NCI-H2196 (cell line): ENCODE measurements at regions not wholly inside any gene's neighbourhood (a gene's known extent, or its start where the extent isn't known, plus 50 kb on each side); places are given as distances from the start of the nearest gene placed in this dataset.

Experiments used
- DNase-seq: peaks from one replicate; lab custom pipeline; 2025; ENCODE audit not compliant: unreplicated experiment; lab: John Stamatoyannopoulos, UW

DNA sequence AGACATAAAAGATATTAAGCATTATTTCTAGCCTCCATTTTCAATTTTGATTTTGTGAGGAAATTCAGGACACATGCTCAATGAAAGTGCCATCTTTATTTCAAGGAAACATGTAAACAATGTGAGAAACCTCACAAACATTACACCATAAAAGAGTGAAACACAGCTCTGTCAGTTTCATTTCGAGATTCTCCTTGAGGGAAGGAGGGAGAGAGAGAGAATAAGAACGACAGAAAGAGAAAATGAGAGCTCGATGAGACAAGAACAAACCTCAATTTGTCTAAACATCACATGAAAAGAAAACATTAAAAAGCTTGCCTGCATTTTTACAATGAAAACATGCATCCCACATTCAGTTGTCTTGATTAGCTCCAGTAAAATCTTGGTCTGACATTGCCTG is 553.5 kb upstream of the MEF2C start:
- DNase-seq = no peak

DNA sequence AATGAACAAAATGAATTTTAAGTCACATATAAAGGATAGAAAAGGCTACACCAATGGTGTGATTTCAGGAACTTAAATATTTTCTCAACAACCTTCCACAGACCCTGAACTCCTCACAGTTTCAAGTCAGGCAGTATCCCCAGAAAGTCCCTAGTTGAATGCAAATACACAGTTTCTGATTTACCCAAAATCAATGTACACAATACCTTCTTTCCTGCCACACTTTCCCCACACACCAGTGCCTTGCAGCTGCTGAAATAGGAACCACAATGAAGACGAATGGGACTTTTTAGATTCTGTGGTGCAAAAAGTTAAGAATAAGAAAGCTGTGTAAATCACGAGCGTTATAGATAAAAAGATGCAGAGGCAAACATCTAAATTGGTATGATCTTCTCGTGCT is 552.4 kb upstream of the MEF2C start:
- DNase-seq = no peak

GRCh38 chr5:89428624-89429023 is 545.6 kb upstream of the MEF2C start:
- DNase-seq = no peak

GRCh38 chr5:89425062-89425461 is 542.1 kb upstream of the MEF2C start:
- no peak for DNase-seq

DNA sequence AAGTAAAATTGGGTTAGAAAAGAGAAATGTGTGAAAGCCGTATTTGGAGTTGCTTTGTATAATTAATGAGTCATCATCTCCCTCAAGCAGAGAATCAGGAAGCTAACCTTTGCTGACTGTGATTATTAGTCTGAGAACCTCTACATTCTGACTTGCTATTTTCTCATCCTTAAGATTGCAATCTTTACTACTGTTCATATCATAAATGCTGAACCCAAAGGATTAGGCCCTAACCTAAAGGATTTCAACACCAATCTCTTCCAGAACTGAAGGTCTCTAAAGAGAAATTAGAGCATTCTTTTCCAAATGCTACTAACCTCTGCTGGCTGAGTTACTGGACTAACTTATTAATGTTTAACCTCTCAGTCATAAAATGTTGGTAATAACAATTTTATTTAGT is 538.1 kb upstream of the MEF2C start:
- DNase-seq = no peak

DNA sequence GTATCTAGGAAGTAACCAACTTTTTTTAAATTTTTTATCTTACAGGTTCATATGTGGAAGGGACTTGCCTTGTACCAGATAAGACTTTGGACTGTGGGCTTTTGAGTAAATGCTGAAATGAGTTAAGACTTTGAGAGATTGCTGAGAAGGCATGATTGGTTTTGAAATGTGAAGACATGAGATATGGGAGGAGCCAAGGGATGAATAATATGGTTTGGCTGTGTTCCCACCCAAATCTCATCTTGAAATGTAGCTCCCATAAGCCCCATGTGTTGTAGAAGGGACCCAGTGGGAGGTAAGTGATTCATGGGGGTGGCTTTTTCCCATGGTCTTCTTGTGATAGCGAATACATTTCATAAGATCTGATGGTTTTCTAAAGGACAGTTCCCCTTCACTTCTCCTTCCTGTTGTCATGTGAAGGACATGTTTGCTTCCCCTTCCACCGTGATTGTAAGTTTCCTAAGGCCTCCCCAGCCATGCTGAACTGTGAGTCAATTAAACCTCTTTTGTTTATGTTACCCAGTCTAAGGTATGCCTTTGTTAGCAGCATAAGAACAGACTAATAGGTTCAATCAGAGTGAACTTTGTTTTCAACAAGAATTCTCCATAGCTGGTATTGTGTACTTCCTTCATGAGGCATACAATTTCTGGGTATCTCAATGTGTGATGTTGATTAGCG is 535.6 kb upstream of the MEF2C start:
- DNase-seq = no peak

GRCh38 chr5:89417990-89418389 is 535.0 kb upstream of the MEF2C start:
- no peak for DNase-seq

DNA sequence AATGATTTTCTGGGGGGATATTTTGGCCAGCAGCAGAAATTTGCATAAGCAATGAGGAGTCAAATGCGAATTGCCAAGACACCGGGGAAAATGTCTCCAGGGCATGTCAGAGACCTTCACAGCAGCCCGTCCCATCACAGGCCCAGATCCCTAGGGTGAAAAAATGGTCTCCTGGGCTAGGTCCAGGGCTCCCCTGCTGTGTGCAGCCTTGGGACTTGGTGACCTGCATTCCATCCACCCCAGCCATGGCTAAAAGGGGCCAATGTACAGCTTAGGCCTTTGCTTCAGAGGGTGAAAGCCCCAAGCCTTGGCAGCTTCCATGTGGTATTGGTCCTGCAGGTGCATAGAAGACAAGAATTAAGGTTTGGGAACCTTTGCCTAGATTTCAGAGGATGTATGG is 534.5 kb upstream of the MEF2C start:
- DNase-seq = no peak

GRCh38 chr5:89411891-89412290 is 528.9 kb upstream of the MEF2C start:
- no peak for DNase-seq

DNA sequence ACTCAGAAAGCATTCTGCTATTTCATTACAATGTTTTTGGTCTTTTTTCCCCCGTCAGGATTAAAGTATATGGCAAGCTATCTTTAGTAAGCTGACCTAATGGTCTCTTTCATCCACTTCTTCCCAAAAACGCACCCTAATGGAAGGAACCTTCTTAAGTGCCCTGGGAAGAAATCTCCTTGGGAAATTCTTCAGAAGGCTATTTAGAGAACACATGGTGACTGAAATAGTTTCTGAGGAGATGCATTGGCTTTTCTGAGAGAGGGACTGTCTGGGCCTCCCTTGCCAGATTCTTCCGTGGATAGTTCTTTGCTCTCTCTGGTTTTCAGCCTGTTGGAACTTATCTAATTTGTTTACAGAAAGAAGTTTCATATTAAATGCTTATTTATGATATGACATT is 524.1 kb upstream of the MEF2C start:
- no peak for DNase-seq

GRCh38 chr5:89401659-89402058 is 518.7 kb upstream of the MEF2C start:
- DNase-seq = no peak

DNA sequence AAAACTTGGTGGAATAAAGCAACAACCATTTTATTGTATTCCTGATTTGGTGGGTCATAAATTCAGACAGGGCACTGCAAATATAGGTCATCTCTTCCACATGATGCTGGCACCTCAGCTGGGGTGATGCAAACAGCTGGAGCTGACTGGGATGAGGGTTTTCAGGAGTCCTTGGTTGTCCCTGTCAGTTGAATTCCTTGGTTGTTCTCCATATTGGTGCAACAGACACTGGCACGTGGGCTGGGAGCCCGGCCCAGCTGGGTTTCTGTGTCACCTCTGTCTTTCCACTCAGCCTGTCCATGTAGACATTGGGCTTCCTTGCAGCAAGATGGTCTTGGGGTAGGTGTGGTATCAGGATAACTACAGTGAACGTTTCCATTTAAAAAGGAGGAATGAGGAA is 518.0 kb upstream of the MEF2C start:
- DNase-seq = no peak

DNA sequence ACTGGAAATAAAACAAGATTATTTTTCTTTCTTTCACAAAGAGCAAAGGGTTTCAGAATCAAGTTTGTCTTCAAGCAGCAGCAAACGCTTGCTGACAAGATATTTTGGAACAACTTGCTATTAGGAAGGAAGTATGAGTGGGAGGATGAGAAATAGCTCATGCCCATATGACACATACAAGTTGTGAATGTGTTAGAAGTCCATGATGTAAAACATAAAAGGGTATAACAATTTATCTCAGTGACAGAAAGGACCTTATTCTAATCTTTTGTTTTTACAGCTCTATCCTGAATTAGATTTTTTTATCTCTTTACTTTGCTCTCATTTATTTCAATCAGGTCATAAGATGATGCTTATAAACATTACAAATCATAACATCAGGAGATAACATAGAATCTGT is 516.6 kb upstream of the MEF2C start:
- no peak for DNase-seq

DNA sequence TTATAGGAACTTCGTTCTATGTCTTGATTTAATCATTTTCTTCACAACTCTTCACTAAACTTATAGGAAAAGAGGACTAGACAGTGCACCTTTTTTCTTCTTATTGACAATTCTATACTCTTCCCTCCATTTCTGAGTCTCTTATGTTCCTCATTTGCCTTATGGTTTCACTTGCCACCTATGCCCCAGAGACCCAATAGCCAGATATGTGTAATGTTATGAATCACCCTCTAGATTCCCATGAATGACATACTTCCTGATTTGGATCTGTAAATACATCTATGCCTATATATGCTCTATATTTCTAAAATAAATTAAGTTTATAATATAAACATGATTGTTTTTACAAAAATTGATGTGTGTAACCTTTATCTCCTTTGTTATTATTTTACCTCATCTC is 514.1 kb upstream of the MEF2C start:
- DNase-seq = no peak

GRCh38 chr5:89396278-89396954 is 513.4 kb upstream of the MEF2C start:
- DNase-seq = no peak

DNA sequence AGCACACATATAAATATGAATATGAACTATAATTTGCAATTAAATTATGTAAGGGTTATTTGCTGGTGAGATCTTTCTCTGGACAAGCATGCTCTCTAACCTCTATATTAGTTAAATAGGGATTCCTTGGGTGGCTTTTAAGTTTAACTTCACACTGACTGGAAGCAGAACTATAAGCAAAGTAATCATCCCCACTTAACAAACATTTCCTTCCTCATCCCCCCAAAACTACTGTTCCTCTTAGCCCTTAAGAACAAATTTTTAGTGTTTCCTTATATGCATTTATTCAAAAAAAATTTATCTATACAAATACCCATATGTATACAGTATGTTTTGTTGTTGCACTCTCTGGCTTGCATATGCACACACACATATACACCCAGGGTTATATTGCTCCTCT is 512.1 kb upstream of the MEF2C start:
- DNase-seq = no peak

- no peak for DNase-seq
These were observed 505.9 kb upstream of the MEF2C start for GRCh38 chr5:89388872-89389271.

- DNase-seq = no peak
These were observed 501.4 kb upstream of the MEF2C start for GRCh38 chr5:89384391-89384790.

DNA sequence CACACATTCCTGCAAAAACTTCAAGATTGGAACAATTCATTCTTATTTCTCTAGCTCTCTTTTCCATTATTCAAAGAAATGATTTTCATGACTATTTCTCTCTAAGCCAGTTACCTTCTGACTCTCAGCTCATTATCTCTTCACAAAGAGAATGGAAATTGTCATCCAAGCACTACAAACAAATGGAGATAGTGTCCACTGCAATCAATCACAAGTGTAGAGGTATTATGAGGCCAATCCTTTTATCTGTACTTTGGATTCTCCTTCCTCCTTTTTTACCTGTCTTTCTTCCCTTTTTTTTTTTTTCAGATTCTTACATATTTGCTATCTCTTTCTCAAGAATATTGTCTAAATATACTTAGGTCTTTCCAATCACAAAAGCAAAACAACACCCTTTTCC is 497.7 kb upstream of the MEF2C start:
- no peak for DNase-seq

GRCh38 chr5:89377767-89378455 is 494.9 kb upstream of the MEF2C start:
- DNase-seq = no peak

GRCh38 chr5:89374818-89375521 is 492.0 kb upstream of the MEF2C start:
- DNase-seq = peak; percentile 0
